ENCODE measurements at regions not wholly inside any gene's neighbourhood (a gene's known extent, or its start where the extent isn't known, plus 50 kb on each side); places are given as distances from the start of the nearest gene placed in this dataset.

DNA sequence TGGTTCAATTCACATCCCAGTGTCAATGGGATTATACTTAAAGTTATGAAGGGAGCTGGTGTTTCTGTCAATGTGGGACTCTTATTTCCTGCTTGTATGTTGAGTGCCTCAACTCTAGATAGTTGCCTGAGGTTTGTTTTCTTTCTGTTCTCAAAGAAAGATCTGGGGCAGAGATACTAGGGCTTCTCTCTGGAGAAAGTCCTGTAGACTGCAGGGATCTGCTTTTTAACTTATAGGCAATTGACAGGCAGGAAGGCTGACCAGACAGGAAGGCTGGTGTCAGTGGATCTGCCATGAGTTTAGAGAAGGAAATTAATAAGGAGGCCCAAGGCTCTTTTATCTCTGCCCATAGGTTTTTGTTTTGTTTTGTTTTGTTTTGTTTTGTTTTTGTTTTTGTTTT is 64.0 kb upstream of the PRKX start:
- no peak for TF ChIP-seq CTCF (conservative IDR thresholded peaks at IDR 0.05; ENCODE audit: low read depth in 2 of 2)
- TF ChIP-seq EZH2 (IDR thresholded peaks at IDR 0.05; ENCODE audit: low read depth, unreplicated experiment) = no peak
- TF ChIP-seq POLR2AphosphoS5 (IDR thresholded peaks at IDR 0.05; ENCODE audit: low read depth) = no peak
- TF ChIP-seq ZNF331 (CRISPR knock-in tag; IDR thresholded peaks at IDR 0.05; ENCODE audit: low read depth) = no peak
- TF ChIP-seq NANOG (IDR thresholded peaks at IDR 0.05; ENCODE audit: borderline replicate concordance) = no peak
- no peak for TF ChIP-seq CREB1 (CRISPR knock-in tag; IDR thresholded peaks at IDR 0.05; ENCODE audit: low read depth)
- no peak for TF ChIP-seq JUNB (IDR thresholded peaks at IDR 0.05; ENCODE audit: unreplicated experiment)
- no peak for TF ChIP-seq EZH2phosphoT487 (IDR thresholded peaks at IDR 0.05; ENCODE audit: unreplicated experiment)
- TF ChIP-seq ETS1 (IDR thresholded peaks at IDR 0.05) = no peak
